Liver (tissue), 3 donors: ENCODE measurements at regions not wholly inside any gene's neighbourhood (a gene's known extent, or its start where the extent isn't known, plus 50 kb on each side); places are given as distances from the start of the nearest gene placed in this dataset.

ENCODE experiments used
- GABPA ChIP-seq, 2 donors: IDR thresholded peaks in 1 of 2; conservative IDR thresholded peaks in 1 of 2; 2 replicates each; pipeline ENCODE4 v1.6.1; 2016; ENCODE audit warnings: antibody characterized with exemption in 2 of 2, mild to moderate bottlenecking in 1 of 2, moderate library complexity in 1 of 2
- NR2F2 ChIP-seq: IDR thresholded peaks from 2 replicates; pipeline ENCODE4 v1.6.1; 2016; ENCODE audit warnings: antibody characterized with exemption
- TF ChIP-seq, protein P1 (sequence below): fragments of 150-350 bp; IDR thresholded peaks from 2 replicates; pipeline ENCODE4 v1.5.1; 2017; ENCODE audit warnings: improper control_type of control experiment, low read depth, low read length; ENCODE audit not compliant: missing input control
- donor health status: healthy.
- donor health status: healthy.

DNA sequence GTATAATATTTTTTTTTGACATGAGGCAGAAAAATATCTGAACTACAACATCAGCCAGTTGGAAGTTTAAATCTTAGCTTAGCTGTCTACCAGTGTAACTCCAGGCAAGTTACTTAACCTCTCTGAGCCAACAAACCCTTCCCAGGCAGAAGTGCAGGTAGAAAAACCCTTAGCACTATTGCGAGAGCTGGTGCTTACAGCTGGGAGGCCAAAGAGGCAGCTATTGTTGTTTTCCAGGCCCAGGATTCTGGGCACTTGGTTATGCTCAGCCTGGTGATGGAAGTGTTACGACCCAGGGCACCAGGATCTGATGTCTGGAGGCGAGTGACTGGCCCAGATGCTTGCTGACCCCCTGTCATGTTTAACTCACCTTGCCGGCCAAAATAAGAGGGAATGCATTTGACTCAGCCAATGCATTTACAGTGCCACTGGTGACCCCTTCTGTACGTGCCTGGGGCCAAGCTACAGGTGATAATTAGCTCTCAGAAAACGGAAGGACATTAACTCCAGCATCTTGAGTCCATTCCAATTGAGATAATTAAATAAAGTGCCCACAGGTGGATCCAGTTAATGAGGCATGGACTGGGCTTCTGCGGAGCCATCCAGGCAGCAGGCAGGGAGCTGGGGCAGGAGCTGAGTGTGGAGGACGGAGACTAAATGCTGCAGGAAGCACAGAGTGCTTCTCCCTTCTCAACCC, 126.5 kb upstream of the HABP2 start:
- TF ChIP-seq, protein P1, sequence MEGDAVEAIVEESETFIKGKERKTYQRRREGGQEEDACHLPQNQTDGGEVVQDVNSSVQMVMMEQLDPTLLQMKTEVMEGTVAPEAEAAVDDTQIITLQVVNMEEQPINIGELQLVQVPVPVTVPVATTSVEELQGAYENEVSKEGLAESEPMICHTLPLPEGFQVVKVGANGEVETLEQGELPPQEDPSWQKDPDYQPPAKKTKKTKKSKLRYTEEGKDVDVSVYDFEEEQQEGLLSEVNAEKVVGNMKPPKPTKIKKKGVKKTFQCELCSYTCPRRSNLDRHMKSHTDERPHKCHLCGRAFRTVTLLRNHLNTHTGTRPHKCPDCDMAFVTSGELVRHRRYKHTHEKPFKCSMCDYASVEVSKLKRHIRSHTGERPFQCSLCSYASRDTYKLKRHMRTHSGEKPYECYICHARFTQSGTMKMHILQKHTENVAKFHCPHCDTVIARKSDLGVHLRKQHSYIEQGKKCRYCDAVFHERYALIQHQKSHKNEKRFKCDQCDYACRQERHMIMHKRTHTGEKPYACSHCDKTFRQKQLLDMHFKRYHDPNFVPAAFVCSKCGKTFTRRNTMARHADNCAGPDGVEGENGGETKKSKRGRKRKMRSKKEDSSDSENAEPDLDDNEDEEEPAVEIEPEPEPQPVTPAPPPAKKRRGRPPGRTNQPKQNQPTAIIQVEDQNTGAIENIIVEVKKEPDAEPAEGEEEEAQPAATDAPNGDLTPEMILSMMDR: no peak
- no peak for TF ChIP-seq NR2F2
- no peak for TF ChIP-seq GABPA (IDR thresholded peaks at IDR 0.05 in 1 of 2, conservative IDR thresholded peaks at IDR 0.05 in 1 of 2)
